K562 (cell line): ENCODE measurements at regions not wholly inside any gene's neighbourhood (a gene's known extent, or its start where the extent isn't known, plus 50 kb on each side); places are given as distances from the start of the nearest gene placed in this dataset.

ENCODE experiments used
- BRD9 ChIP-seq: fragments of 450-650 bp; IDR thresholded peaks from 2 replicates; pipeline ENCODE4 v1.6.1; 2018; ENCODE audit warnings: low read depth; ENCODE audit not compliant: partially characterized antibody
- CREB3L1 ChIP-seq: fragments of 450-650 bp; IDR thresholded peaks from 2 replicates; pipeline ENCODE4 v1.6.1; 2014; ENCODE audit warnings: low read depth, mild to moderate bottlenecking, moderate library complexity, borderline replicate concordance
- GTF2B ChIP-seq: IDR thresholded peaks from 2 replicates; pipeline ENCODE4 v1.6.1; 2011; ENCODE audit not compliant: insufficient read length; ENCODE audit errors: extremely low read depth
- ILF3 ChIP-seq: fragments of 450-650 bp; IDR thresholded peaks from 2 replicates; pipeline ENCODE4 v1.6.1; 2018; ENCODE audit warnings: antibody characterized with exemption, mild to moderate bottlenecking, moderate library complexity, borderline replicate concordance
- MBD1 ChIP-seq: fragments of 250-450 bp; sonication (Bioruptor Pico); IDR thresholded peaks from 2 replicates; pipeline ENCODE4 v1.8.0; 2022; ENCODE audit warnings: inconsistent platforms
- PML ChIP-seq: IDR thresholded peaks from 2 replicates; pipeline ENCODE4 v1.6.1; 2012; ENCODE audit warnings: low read length, inconsistent platforms
- RB1 ChIP-seq: fragments of 450-650 bp; IDR thresholded peaks from 2 replicates; pipeline ENCODE4 v1.6.1; 2017; ENCODE audit warnings: low read depth, mild to moderate bottlenecking
- SMAD4 ChIP-seq: fragments of 250-450 bp; sonication (Bioruptor Pico); conservative IDR thresholded peaks from 2 replicates; pipeline ENCODE4 v1.8.0; 2021; ENCODE audit warnings: inconsistent platforms, mild to moderate bottlenecking, moderate library complexity
- SRF ChIP-seq, 2 experiments: fragments of 250-450, 450-650 bp in 1 of 2; sonication (Bioruptor Pico) in 1 of 2; sonication (generic) in 1 of 2; formaldehyde crosslinking; IDR thresholded peaks; 2 replicates each; pipeline versions ENCODE4 v1.5.0 to v1.5.1; 2020 to 2022; ENCODE audit warnings: mild to moderate bottlenecking in 1 of 2, missing genetic modification reagents in 1 of 2
- ZBTB11 ChIP-seq, 3 experiments: fragments of 200-800 bp in 1 of 3; fragments of 250-450 bp in 1 of 3; fragments of 450-650 bp in 1 of 3; sonication (Bioruptor Pico) in 1 of 3; sonication (Bioruptor generic) in 1 of 3; formaldehyde crosslinking in 1 of 3; IDR thresholded peaks; 2 replicates each; pipeline versions ENCODE4 v1.6.1 to v1.8.0; 2016 to 2022; ENCODE audit warnings: mild to moderate bottlenecking in 2 of 3, missing genetic modification characterization in 2 of 3, missing compliant biosample characterization in 1 of 3, moderate library complexity in 1 of 3
- ZFP36 ChIP-seq: fragments of 150-350 bp; IDR thresholded peaks from 2 replicates; pipeline ENCODE4 v1.6.1; 2018; ENCODE audit warnings: low read length, low read depth; ENCODE audit not compliant: partially characterized antibody
- ZNF609 ChIP-seq: sonication (generic); formaldehyde crosslinking; IDR thresholded peaks from 2 replicates; pipeline ENCODE4 v1.8.1; 2023; ENCODE audit warnings: missing genetic modification reagents, mild to moderate bottlenecking, borderline replicate concordance
- ZNF695 ChIP-seq: fragments of 450-650 bp; formaldehyde crosslinking; IDR thresholded peaks from 2 replicates; pipeline ENCODE4 v1.4.0; 2020; ENCODE audit warnings: mild to moderate bottlenecking, moderate library complexity

GRCh38 chr7:22667562-22668239 is 59.3 kb upstream of the IL6 start (continued):
- TF ChIP-seq ZBTB11 (CRISPR knock-in tag; IDR thresholded peaks at IDR 0.05) (peak in 1 of 3 experiments; percentile 52; a peak in 1 of 6 replicates), CREB3L1 (no peak), BRD9 (peak; percentile 45), MBD1 (CRISPR knock-in tag) (no peak), ZFP36 (no peak), ILF3 (no peak), ZNF695 (CRISPR knock-in tag) (no peak), SMAD4 (CRISPR knock-in tag) (no peak), PML (peak; percentile 38; the same call in 1 of the 2 replicates), RB1 (no peak), SRF (CRISPR knock-in tag; IDR thresholded peaks at IDR 0.05) (peak in 1 of 2 experiments; percentile 97; a peak in 2 of 4 replicates), GTF2B (no peak), ZNF609 (no peak)
